Amniotic stem cell (primary cell): ENCODE measurements at regions not wholly inside any gene's neighbourhood (a gene's known extent, or its start where the extent isn't known, plus 50 kb on each side); places are given as distances from the start of the nearest gene placed in this dataset.

ENCODE experiments used
- DNase-seq: peaks from one replicate; lab custom pipeline; 2025; lab: John Stamatoyannopoulos, UW

- no peak for DNase-seq
Observed at GRCh38 chr14:73780896-73781295, 66.7 kb upstream of the PNMA1 start.

DNA sequence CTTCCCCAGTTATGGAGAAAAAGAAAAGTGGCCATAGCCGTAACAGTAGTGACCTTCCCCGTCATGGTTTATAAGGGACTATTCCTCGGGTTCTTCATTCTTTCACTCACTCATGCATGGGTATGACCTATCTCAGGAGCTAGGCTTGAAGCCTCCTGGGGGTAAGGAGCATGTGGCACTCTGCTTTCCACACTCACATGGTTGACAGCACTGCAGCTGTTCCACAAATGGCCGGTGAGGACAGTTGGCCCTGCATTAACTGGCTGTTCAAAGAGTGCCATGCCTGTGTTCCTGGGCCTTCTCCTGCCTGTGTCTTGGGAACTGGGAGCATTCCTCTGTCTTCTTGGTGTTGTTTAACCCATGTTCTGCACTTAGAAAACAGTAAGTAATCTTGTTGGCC, 66.2 kb upstream of the PNMA1 start:
- DNase-seq: no peak

GRCh38 chr14:73778736-73779135, 64.6 kb upstream of the PNMA1 start:
- no peak for DNase-seq

GRCh38 chr14:73777420-73777819, 63.2 kb upstream of the PNMA1 start:
- no peak for DNase-seq

- no peak for DNase-seq
Observed at GRCh38 chr14:73776194-73776537, 62.0 kb upstream of the PNMA1 start.

- DNase-seq: no peak
Observed at GRCh38 chr14:73775339-73776193, 61.4 kb upstream of the PNMA1 start.

GRCh38 chr14:73774671-73775070, 60.5 kb upstream of the PNMA1 start:
- no peak for DNase-seq

DNA sequence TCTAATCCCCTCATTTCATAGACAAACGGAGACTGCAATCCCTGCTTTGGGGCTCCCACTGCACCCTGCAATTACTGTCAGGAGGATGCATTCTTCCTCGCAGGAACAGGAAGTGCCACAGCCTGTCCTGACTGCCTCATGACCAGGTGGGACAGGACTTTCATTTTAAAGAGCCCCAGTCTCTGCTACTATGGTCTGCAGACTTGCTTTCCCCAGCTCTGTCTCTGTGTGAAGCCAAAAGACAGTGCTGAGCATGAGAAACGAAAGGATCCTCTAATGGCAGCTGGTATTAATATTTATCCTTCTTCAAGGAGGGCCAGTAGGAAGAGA, 60.0 kb upstream of the PNMA1 start:
- DNase-seq: no peak

DNA sequence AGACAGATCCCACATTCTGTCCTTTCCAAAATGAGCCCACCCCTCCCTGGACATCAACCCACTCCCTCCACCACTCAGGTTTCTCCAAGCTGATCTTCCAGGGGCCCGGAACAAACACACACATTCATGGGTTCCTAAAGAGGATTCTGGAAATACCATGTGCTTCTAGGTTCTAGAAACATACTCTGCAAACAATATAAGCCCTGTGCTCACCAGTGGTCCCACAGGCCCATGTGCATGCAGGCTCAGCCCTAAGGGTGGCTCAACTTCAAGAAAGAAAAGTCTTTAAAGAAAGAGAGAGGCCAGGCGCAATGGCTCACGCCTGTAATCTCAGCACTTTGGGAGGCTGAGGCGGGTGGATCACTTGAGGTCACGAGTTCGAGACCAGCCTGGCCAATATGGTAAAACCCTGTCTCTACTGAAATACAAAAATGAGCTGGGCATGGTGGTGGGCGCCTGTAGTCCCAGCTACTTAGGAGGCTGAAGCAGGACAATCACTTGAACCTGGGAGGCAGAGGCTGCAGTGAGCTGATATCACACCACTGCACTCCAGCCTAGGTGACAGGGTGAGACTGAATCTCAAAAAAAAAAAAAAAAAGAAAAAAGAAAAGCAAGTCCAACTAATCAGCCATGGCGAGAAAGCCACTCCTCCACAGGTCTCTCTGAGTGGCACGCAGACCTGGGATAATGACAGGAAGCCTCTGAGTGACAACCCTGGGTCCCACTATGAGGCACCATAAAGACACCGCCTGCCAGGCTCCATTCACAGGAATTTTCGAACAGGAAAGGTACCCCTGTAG, 59.5 kb upstream of the PNMA1 start:
- no peak for DNase-seq

GRCh38 chr14:73771848-73772638, 57.9 kb upstream of the PNMA1 start:
- DNase-seq: no peak

DNA sequence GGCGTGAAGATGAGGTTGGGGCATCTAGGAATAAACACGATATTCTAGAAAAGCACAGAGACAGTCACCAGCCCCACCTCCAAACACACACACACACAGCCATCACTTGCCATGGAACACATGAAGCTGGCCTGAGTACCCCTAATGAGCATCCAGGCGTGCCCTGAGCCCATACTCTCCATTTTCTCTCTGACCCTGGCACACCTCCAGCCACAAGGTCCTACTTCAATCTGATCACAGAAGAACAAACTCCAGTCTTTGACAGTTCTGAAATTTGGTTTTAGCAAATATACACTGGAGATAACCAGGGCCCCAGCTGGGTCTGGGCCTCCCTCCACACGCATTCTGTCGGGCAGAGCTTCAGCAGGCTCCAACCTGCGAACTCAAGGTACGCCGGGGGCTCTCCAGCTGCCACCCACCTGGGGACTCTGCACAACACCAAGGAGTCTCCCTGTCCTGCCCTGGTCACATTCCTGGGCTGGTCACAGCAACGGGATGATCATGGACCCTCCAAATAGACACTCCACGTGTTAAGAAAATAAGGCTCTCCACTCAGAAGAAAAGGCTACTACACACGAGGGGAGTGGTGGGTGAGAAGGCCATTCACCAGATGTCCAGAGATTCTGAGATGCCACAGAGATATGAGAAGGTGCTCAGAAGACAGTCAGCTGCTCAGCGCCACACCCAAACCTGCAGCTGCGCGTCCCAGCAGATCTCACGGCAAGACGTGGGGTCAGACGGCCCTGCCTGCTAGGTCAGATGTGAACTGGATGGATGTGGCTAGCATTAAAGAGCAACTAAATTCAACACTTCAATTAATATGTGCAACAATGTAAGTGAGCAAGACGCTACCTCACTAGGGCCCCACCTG, 57.0 kb upstream of the PNMA1 start:
- no peak for DNase-seq

DNA sequence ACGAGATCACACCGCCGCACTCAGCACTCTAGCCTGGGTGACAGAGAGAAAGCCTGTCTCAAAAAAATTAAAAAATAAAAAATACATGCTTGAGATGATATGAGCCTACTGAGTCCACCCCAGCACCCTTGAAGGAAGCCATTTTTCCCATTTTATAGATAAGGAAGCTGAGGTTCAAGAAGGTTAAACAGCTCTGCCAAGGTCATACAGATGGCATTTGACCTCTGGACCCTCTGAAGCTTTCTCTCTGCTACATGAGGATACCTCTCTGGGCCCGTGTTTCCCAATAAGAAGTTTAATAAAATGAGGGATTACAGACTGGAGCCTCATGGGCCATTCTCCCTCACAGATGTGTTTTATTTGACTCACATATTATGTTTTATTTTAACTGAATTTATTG, 53.9 kb upstream of the PNMA1 start:
- no peak for DNase-seq

DNA sequence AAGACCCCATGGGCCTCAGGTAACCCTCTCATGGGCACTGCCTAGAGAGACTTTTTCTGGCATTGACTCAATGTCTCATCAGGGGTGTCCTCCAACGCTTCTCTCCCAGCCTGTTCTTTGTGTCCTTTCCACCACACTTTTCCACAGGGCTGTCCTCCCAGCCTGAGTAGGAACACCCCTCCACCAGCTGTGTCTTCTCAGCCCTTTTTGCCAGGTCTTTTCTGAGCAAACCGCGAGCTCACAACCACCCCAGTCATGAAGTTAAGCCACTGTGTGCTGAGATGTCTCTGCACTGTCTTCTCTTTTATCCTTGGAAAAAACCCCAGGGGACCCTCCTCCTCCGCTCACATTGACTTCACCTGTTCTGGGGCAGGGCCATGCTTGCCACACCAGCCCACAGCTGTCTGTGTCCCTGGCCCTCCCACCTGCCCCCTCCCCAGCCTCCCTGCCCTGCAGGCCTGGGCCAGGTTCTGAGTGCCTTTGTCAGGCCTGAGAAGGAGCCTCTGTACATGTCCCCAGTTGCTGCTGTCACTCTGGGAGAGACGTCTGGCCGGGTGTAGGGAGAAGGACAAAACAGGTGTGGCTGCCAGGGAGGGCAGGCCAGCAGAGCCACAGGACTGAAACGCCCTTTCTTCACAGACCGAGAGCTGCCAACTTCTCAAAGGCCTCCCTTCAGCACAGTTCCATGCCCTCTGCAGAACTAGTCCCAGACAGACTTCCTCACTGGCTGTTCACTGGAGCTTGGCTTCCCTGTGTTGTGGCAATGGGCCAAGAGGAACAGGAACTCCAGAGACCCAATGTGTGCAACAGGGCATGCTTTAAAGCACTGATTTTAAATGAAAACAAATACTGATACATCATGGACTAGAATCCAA, 50.5 kb upstream of the PNMA1 start:
- no peak for DNase-seq
